B cell (primary cell): ENCODE measurements at regions not wholly inside any gene's neighbourhood (a gene's known extent, or its start where the extent isn't known, plus 50 kb on each side); places are given as distances from the start of the nearest gene placed in this dataset.
"Not testable (repeated sequence)": the region's sequence is repeated elsewhere in the genome, so short reads cannot be mapped to it uniquely, and the experiment has no call there.

Experiments used
- EZH2 ChIP-seq: IDR thresholded peaks from 2 replicates; pipeline ENCODE4 v1.6.1; 2012; ENCODE audit warnings: borderline replicate concordance, low read depth, mild to moderate bottlenecking, moderate library complexity, low read length; ENCODE audit not compliant: insufficient read depth, poor library complexity, severe bottlenecking
- TF ChIP-seq, protein P1 (sequence below): fragments of 200-600 bp; IDR thresholded peaks from one replicate; pipeline ENCODE4 v1.8.0; 2022; ENCODE audit warnings: antibody characterized with exemption, mild to moderate bottlenecking

DNA sequence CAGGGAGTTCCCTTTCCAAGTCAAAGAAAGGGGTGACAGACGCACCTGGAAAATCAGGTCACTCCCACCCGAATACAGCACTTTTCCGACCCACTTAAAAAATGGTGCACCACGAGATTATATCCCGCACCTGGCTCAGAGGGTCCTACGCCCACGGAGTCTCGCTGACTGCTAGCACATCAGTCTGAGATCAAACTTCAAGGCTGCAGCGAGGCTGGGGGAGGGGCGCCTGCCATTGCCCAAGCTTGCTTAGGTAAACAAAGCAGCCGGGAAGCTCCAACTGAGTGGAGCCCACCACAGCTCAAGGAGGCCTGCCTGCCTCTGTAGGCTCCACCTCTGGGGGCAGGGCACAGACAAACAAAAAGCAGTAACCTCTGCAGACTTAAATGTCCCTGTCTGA is 277.8 kb upstream of the ARHGAP42 start:
- TF ChIP-seq, protein P1, sequence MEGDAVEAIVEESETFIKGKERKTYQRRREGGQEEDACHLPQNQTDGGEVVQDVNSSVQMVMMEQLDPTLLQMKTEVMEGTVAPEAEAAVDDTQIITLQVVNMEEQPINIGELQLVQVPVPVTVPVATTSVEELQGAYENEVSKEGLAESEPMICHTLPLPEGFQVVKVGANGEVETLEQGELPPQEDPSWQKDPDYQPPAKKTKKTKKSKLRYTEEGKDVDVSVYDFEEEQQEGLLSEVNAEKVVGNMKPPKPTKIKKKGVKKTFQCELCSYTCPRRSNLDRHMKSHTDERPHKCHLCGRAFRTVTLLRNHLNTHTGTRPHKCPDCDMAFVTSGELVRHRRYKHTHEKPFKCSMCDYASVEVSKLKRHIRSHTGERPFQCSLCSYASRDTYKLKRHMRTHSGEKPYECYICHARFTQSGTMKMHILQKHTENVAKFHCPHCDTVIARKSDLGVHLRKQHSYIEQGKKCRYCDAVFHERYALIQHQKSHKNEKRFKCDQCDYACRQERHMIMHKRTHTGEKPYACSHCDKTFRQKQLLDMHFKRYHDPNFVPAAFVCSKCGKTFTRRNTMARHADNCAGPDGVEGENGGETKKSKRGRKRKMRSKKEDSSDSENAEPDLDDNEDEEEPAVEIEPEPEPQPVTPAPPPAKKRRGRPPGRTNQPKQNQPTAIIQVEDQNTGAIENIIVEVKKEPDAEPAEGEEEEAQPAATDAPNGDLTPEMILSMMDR: not testable (repeated sequence)
- not testable (repeated sequence) for TF ChIP-seq EZH2
